MCF 10A (cell line): ENCODE measurements at regions not wholly inside any gene's neighbourhood (a gene's known extent, or its start where the extent isn't known, plus 50 kb on each side); places are given as distances from the start of the nearest gene placed in this dataset.
A peak's percentile ranks its signal among the peaks of the same experiment; 100 is the strongest.
"Not testable (repeated sequence)": the region's sequence is repeated elsewhere in the genome, so short reads cannot be mapped to it uniquely, and the experiment has no call there.

ENCODE experiments used
- BruUV-seq: library from RNA; stranded (reverse); fragments of 400-500 nt; replicated peaks from 2 replicates; lab custom pipeline; 2021; lab: Mats Ljungman, UMichigan
- CTCF ChIA-PET: fragments of 300-600 bp; sonication (Branson Sonifier 250); formaldehyde crosslinking; extraction: SDS; loops from one replicate; lab custom pipeline; 2021; ENCODE audit warnings: antibody characterized with exemption, inconsistent platforms; lab: Yijun Ruan, JAX
- POLR2A ChIA-PET: fragments of 300-600, 350-650 bp; sonication (Branson Sonifier 250); formaldehyde crosslinking; extraction: SDS; loops from one replicate; lab custom pipeline; 2020; ENCODE audit warnings: antibody characterized with exemption, inconsistent platforms; lab: Yijun Ruan, JAX
- DNase-seq: peaks from one replicate; pipeline ENCODE4 v3.0.0-alpha.2; 2018; ENCODE audit not compliant: unreplicated experiment
- H3K27ac Mint-ChIP-seq: one replicate; pipeline ENCODE4 v1.8.0; 2022; ENCODE audit warnings: mild to moderate bottlenecking, low read depth, mixed read lengths; ENCODE audit not compliant: unreplicated experiment
- H3K27me3 Mint-ChIP-seq: one replicate; pipeline ENCODE4 v1.8.0; 2022; ENCODE audit warnings: mixed read lengths; ENCODE audit not compliant: insufficient read depth, unreplicated experiment
- H3K36me3 Mint-ChIP-seq: one replicate; pipeline ENCODE4 v1.8.0; 2022; ENCODE audit warnings: mild to moderate bottlenecking, moderate library complexity, mixed read lengths; ENCODE audit not compliant: insufficient read depth, unreplicated experiment
- H3K4me1 Mint-ChIP-seq: one replicate; pipeline ENCODE4 v1.8.0; 2022; ENCODE audit warnings: mixed read lengths; ENCODE audit not compliant: insufficient read depth, unreplicated experiment
- H3K4me3 Mint-ChIP-seq: one replicate; pipeline ENCODE4 v1.8.0; 2022; ENCODE audit warnings: mild to moderate bottlenecking, moderate library complexity, mixed read lengths; ENCODE audit not compliant: unreplicated experiment
- H3K9me3 Mint-ChIP-seq: one replicate; pipeline ENCODE4 v1.8.0; 2022; ENCODE audit warnings: mixed read lengths; ENCODE audit not compliant: unreplicated experiment
- intact Hi-C: fragments of 100-400 bp; cut with micrococcal nuclease; formaldehyde crosslinking; loops from 2 replicates; pipeline ENCODE4 v1.14.1; 2022
- TF ChIP-seq, protein P1 (sequence below): fragments of 200-600 bp; IDR thresholded peaks from one replicate; pipeline ENCODE4 v1.8.0; 2022; ENCODE audit warnings: antibody characterized with exemption, mild to moderate bottlenecking; ENCODE audit not compliant: unreplicated experiment

- ChIA-PET CTCF (interaction anchor here (0.6 kb wide), 1 partner anchor 24 kb away, joined by 3 read pairs; no protein-coding TSS in a partner anchor), POLR2A (interaction anchor here (0.7 kb wide), 1 partner anchor 262 kb away, joined by 3 read pairs; no protein-coding TSS in a partner anchor)
- TF ChIP-seq, protein P1, sequence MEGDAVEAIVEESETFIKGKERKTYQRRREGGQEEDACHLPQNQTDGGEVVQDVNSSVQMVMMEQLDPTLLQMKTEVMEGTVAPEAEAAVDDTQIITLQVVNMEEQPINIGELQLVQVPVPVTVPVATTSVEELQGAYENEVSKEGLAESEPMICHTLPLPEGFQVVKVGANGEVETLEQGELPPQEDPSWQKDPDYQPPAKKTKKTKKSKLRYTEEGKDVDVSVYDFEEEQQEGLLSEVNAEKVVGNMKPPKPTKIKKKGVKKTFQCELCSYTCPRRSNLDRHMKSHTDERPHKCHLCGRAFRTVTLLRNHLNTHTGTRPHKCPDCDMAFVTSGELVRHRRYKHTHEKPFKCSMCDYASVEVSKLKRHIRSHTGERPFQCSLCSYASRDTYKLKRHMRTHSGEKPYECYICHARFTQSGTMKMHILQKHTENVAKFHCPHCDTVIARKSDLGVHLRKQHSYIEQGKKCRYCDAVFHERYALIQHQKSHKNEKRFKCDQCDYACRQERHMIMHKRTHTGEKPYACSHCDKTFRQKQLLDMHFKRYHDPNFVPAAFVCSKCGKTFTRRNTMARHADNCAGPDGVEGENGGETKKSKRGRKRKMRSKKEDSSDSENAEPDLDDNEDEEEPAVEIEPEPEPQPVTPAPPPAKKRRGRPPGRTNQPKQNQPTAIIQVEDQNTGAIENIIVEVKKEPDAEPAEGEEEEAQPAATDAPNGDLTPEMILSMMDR: no peak
- DNase-seq: peak; percentile 37
- no TSS peak for BruUV-seq
- Mint-ChIP-seq H3K9me3 (peaks cover 7% of the 10 kb centered on the region), H3K4me1 (peaks cover 8% of the 10 kb centered on the region), H3K4me3 (no peak overlapping the region), H3K27me3 (no peaks in the 10 kb centered on the region), H3K27ac (peak overlapping the region; percentile 16), H3K36me3 (no peaks in the 10 kb centered on the region)
- intact Hi-C loops: loop anchor here (10.0 kb wide), 1 partner anchor 405 kb away; no protein-coding TSS in a partner anchor
Observed at GRCh38 chr1:79899914-79900313, 893.4 kb upstream of the ADGRL4 start.

- Mint-ChIP-seq H3K36me3 (no peaks in the 10 kb centered on the region), H3K4me1 (peaks cover 8% of the 10 kb centered on the region), H3K27ac (no peak overlapping the region), H3K4me3 (no peak overlapping the region), H3K9me3 (no peaks in the 10 kb centered on the region), H3K27me3 (no peaks in the 10 kb centered on the region)
- TF ChIP-seq, protein P1: no peak
- CTCF ChIA-PET: no interaction called here
- DNase-seq: no peak
- intact Hi-C loops: no loop called here
- no TSS peak for BruUV-seq
- POLR2A ChIA-PET: no interaction called here
Observed at GRCh38 chr1:79896140-79896539, 889.6 kb upstream of the ADGRL4 start.

GRCh38 chr1:79895573-79895972 is 889.0 kb upstream of the ADGRL4 start:
- Mint-ChIP-seq H3K36me3 (no peaks in the 10 kb centered on the region), H3K27ac (no peak overlapping the region), H3K27me3 (no peaks in the 10 kb centered on the region), H3K4me3 (no peak overlapping the region), H3K9me3 (no peaks in the 10 kb centered on the region), H3K4me1 (peaks cover 8% of the 10 kb centered on the region)
- DNase-seq: no peak
- ChIA-PET POLR2A (no interaction called here), CTCF (interaction anchor here (0.5 kb wide), 1 partner anchor 41 kb away, joined by 4 read pairs; no protein-coding TSS in a partner anchor)
- intact Hi-C loops: no loop called here
- BruUV-seq: no TSS peak
- TF ChIP-seq, protein P1: no peak

- BruUV-seq, H3K4me1 Mint-ChIP-seq, H3K36me3 Mint-ChIP-seq, H3K9me3 Mint-ChIP-seq, H3K27me3 Mint-ChIP-seq, H3K4me3 Mint-ChIP-seq, DNase-seq, POLR2A ChIA-PET, intact Hi-C loops, H3K27ac Mint-ChIP-seq: not testable (repeated sequence)
- CTCF ChIA-PET: interaction anchor here (0.6 kb wide), 1 partner anchor 10 kb away, joined by 3 read pairs; no protein-coding TSS in a partner anchor
Observed at GRCh38 chr1:79894129-79894528, 887.6 kb upstream of the ADGRL4 start.

- intact Hi-C loops: no loop called here
- no peaks in the 10 kb centered on the region for H3K9me3 Mint-ChIP-seq
- POLR2A ChIA-PET: no interaction called here
- H3K27me3 Mint-ChIP-seq: no peaks in the 10 kb centered on the region
- TF ChIP-seq, protein P1: no peak
- CTCF ChIA-PET: no interaction called here
- no peak overlapping the region for H3K4me3 Mint-ChIP-seq
- DNase-seq: no peak
- no peaks in the 10 kb centered on the region for H3K36me3 Mint-ChIP-seq
- no TSS peak for BruUV-seq
- no peaks in the 10 kb centered on the region for H3K4me1 Mint-ChIP-seq
- H3K27ac Mint-ChIP-seq: no peak overlapping the region
Observed at GRCh38 chr1:79887059-79887458, 880.5 kb upstream of the ADGRL4 start.
